Vagina (tissue), 2 donors: ENCODE measurements at regions not wholly inside any gene's neighbourhood (a gene's known extent, or its start where the extent isn't known, plus 50 kb on each side); places are given as distances from the start of the nearest gene placed in this dataset.

Source experiments
- CTCF ChIP-seq, 3 experiments: fragments of 450-650 bp in 2 of 3; fragments of 200-600 bp in 1 of 3; sonication (generic) in 1 of 3; IDR thresholded peaks; one replicate each; pipeline ENCODE4 v1.5.1; 2017 to 2019; ENCODE audit warnings: antibody characterized with exemption in 3 of 3, mild to moderate bottlenecking in 2 of 3, moderate library complexity in 2 of 3
- POLR2A ChIP-seq, 2 donors: fragments of 450-650 bp; IDR thresholded peaks; one replicate each; pipeline ENCODE4 v1.6.1; 2017; ENCODE audit warnings: antibody characterized with exemption in 2 of 2, mild to moderate bottlenecking in 2 of 2, moderate library complexity in 2 of 2
- POLR2AphosphoS5 ChIP-seq, 2 donors: sonication (generic); formaldehyde crosslinking; IDR thresholded peaks; one replicate each; pipeline ENCODE4 v1.9.0; 2017; ENCODE audit warnings: antibody characterized with exemption in 2 of 2, mild to moderate bottlenecking in 2 of 2, low read depth in 1 of 2; ENCODE audit not compliant: insufficient read depth in 1 of 2

GRCh38 chr3:28745436-28745835, 396.8 kb upstream of the AZI2 start:
- no peak for TF ChIP-seq CTCF (IDR thresholded peaks at IDR 0.05)
- TF ChIP-seq POLR2A (IDR thresholded peaks at IDR 0.05) = no peak
- TF ChIP-seq POLR2AphosphoS5 (IDR thresholded peaks at IDR 0.05; ENCODE audit: insufficient read depth in 1 of 2, low read depth in 1 of 2) = no peak
